ENCODE measurements at regions not wholly inside any gene's neighbourhood (a gene's known extent, or its start where the extent isn't known, plus 50 kb on each side); places are given as distances from the start of the nearest gene placed in this dataset.
A peak's percentile ranks its signal among the peaks of the same experiment; 100 is the strongest.

DNA sequence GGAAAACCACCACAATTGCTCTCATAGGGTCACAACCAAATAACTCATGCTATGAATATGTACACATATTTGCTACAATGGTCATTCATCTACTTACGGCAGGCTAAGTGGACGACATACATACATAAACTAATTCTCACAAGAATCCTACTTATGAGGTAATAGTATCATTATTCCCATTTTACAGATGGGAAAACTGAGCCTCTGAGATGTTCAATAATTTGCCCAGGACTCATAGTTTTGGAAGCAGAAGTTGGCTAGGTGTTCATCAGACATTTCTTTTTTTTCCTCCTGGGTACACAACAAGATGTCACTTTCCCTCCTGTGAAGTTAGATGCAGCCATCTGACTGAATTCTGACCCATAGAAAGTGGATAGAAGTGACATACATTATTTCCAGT is 89.0 kb upstream of the PKDCC start:
- no peak for TF ChIP-seq FOXP2 (optimal IDR thresholded peaks at IDR 0.05; ENCODE audit: borderline replicate concordance, extremely low read depth, extremely low read length, insufficient read depth)
- TF ChIP-seq POLR2AphosphoS5 (IDR thresholded peaks at IDR 0.05; ENCODE audit: low read depth, low read length): no peak
- TF ChIP-seq, protein P1, sequence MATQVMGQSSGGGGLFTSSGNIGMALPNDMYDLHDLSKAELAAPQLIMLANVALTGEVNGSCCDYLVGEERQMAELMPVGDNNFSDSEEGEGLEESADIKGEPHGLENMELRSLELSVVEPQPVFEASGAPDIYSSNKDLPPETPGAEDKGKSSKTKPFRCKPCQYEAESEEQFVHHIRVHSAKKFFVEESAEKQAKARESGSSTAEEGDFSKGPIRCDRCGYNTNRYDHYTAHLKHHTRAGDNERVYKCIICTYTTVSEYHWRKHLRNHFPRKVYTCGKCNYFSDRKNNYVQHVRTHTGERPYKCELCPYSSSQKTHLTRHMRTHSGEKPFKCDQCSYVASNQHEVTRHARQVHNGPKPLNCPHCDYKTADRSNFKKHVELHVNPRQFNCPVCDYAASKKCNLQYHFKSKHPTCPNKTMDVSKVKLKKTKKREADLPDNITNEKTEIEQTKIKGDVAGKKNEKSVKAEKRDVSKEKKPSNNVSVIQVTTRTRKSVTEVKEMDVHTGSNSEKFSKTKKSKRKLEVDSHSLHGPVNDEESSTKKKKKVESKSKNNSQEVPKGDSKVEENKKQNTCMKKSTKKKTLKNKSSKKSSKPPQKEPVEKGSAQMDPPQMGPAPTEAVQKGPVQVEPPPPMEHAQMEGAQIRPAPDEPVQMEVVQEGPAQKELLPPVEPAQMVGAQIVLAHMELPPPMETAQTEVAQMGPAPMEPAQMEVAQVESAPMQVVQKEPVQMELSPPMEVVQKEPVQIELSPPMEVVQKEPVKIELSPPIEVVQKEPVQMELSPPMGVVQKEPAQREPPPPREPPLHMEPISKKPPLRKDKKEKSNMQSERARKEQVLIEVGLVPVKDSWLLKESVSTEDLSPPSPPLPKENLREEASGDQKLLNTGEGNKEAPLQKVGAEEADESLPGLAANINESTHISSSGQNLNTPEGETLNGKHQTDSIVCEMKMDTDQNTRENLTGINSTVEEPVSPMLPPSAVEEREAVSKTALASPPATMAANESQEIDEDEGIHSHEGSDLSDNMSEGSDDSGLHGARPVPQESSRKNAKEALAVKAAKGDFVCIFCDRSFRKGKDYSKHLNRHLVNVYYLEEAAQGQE (IDR thresholded peaks at IDR 0.05; ENCODE audit: insufficient read depth in 1 of 2, low read depth in 2 of 2, low read length in 2 of 2): no peak
- no peak for TF ChIP-seq SIN3A (IDR thresholded peaks at IDR 0.05; ENCODE audit: borderline replicate concordance, insufficient read depth, low read length)
- no peak for TF ChIP-seq TAF1 (IDR thresholded peaks at IDR 0.05; ENCODE audit: borderline replicate concordance, insufficient read depth, low read length)

DNA sequence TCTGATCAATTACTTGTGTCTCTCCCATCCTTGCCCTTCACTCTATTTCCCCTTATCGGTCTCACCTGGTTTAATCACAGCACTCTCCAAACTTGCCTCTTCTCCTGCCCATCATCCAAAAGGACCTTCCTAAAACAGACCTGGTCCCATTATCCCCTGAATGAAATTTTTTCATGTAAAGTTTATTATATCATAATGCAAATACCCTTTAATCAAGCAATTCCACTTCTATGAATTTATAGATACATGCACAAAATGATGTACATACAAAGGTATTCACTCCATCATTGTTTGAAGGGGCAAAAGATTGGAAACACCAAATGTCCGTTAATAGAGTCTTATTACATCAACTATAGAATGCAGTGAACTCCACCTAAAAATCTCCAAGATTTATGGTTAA is 88.1 kb upstream of the PKDCC start:
- no peak for TF ChIP-seq TAF1 (IDR thresholded peaks at IDR 0.05; ENCODE audit: borderline replicate concordance, insufficient read depth, low read length)
- TF ChIP-seq SIN3A (IDR thresholded peaks at IDR 0.05; ENCODE audit: borderline replicate concordance, insufficient read depth, low read length): no peak
- TF ChIP-seq, protein P1 (IDR thresholded peaks at IDR 0.05; ENCODE audit: insufficient read depth in 1 of 2, low read depth in 2 of 2, low read length in 2 of 2): no peak
- no peak for TF ChIP-seq FOXP2 (optimal IDR thresholded peaks at IDR 0.05; ENCODE audit: borderline replicate concordance, extremely low read depth, extremely low read length, insufficient read depth)
- no peak for TF ChIP-seq POLR2AphosphoS5 (IDR thresholded peaks at IDR 0.05; ENCODE audit: low read depth, low read length)

DNA sequence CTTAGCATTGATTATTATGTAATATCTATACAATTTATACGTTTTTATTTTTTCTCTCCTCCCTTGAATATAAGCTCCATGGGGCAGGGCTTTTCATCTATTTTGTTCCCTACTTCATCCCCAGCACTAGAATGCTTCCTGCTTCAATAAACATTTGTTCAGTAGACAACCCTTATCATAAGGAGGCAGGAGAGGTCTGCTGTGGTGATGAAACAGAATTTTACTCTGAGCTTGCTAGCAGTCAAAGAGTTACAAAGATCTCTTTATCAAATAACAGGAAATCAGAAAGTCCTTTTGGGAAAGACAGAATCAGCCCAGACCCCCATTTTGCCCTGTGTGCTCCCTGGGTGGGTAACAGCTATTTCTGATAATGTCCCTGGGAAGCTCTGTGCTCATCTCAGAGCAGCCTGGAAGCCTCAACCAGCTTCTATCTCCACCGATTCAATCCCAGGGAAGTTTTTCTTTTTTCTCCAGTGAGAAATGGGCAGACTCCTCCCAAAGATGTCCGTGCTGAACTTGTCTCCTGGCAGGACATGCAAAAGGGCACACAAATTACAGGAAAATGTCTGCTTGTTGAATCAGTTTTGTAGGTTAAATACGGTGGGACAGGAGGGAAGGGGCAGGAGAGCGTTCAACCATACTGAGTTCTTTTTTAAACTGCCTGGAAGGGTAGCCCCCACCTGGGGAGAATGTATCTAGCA is 84.7 kb upstream of the PKDCC start:
- no peak for TF ChIP-seq POLR2AphosphoS5 (IDR thresholded peaks at IDR 0.05; ENCODE audit: low read depth, low read length)
- TF ChIP-seq FOXP2 (optimal IDR thresholded peaks at IDR 0.05; ENCODE audit: borderline replicate concordance, extremely low read depth, extremely low read length, insufficient read depth): no peak
- TF ChIP-seq TAF1 (IDR thresholded peaks at IDR 0.05; ENCODE audit: borderline replicate concordance, insufficient read depth, low read length): no peak
- no peak for TF ChIP-seq SIN3A (IDR thresholded peaks at IDR 0.05; ENCODE audit: borderline replicate concordance, insufficient read depth, low read length)
- TF ChIP-seq, protein P1 (IDR thresholded peaks at IDR 0.05; ENCODE audit: insufficient read depth in 1 of 2, low read depth in 2 of 2, low read length in 2 of 2): no peak

GRCh38 chr2:41963661-41964525 is 83.9 kb upstream of the PKDCC start:
- TF ChIP-seq FOXP2 (optimal IDR thresholded peaks at IDR 0.05; ENCODE audit: borderline replicate concordance, extremely low read depth, extremely low read length, insufficient read depth) (peak; percentile 93), TAF1 (IDR thresholded peaks at IDR 0.05; ENCODE audit: borderline replicate concordance, insufficient read depth, low read length) (no peak)
- TF ChIP-seq, protein P1 (IDR thresholded peaks at IDR 0.05; ENCODE audit: insufficient read depth in 1 of 2, low read depth in 2 of 2, low read length in 2 of 2): no peak
